ENCODE measurements at regions not wholly inside any gene's neighbourhood (a gene's known extent, or its start where the extent isn't known, plus 50 kb on each side); places are given as distances from the start of the nearest gene placed in this dataset.

DNA sequence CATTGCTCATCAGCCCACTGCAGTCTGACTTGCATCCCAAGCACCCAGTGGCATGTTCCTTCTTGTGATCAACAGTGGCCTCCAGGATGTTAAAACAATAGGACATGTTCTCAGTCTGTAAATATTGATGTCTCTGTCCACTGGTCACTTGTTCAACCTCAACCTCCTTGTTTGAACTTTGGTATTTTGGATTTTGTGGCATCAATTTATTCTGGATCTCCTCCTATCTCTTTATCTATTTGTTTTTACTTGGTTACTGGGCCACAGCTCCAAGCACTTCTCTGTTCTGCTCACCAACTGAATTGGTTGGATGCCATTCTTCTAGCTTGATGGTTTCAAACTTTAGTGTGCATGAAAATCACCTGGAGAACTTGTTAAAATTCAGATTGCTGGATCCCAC is 1414.8 kb upstream of the CELF4 start:
- TF ChIP-seq, protein P1, sequence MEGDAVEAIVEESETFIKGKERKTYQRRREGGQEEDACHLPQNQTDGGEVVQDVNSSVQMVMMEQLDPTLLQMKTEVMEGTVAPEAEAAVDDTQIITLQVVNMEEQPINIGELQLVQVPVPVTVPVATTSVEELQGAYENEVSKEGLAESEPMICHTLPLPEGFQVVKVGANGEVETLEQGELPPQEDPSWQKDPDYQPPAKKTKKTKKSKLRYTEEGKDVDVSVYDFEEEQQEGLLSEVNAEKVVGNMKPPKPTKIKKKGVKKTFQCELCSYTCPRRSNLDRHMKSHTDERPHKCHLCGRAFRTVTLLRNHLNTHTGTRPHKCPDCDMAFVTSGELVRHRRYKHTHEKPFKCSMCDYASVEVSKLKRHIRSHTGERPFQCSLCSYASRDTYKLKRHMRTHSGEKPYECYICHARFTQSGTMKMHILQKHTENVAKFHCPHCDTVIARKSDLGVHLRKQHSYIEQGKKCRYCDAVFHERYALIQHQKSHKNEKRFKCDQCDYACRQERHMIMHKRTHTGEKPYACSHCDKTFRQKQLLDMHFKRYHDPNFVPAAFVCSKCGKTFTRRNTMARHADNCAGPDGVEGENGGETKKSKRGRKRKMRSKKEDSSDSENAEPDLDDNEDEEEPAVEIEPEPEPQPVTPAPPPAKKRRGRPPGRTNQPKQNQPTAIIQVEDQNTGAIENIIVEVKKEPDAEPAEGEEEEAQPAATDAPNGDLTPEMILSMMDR (IDR thresholded peaks at IDR 0.05; ENCODE audit: low read length), result no peak
- TF ChIP-seq EZH2 (IDR thresholded peaks at IDR 0.05; ENCODE audit: borderline replicate concordance, low read length), result no peak
